Medulla oblongata (tissue), 1 donor: ENCODE measurements at regions not wholly inside any gene's neighbourhood (a gene's known extent, or its start where the extent isn't known, plus 50 kb on each side); places are given as distances from the start of the nearest gene placed in this dataset.

Source experiments
- DNase-seq: peaks from one replicate; pipeline ENCODE4 v3.0.0-alpha.2; 2015; ENCODE audit errors: extremely low spot score

DNA sequence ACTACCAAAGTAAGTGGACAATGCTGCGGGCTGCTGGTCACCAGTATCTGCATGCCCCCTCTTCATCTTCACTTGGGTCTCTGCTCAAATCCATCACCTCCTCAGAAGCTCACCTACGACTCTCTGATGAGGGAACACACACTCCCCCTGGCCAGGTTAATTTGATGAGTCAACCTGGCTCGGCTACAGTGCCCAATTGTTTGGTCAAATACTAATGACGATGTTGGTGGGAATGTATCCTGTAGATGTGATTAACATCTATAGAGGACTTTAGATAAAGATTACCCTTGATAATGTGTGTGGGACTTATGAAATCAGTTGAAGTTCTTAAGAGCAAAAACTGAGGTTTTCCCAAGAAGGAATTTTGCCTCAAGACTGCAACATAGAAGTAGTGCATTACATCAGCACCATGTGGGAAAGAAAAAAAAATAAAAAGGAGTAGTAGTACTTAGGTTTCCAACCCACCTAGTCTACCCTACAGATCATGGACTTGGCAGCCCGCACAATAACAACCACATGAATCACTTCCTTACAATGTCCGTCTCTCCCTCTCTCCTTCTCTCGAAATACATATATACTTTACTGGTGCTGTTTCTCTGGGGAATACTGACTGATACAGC is 467.3 kb downstream of the DNAH5 start:
- DNase-seq, result no peak

DNA sequence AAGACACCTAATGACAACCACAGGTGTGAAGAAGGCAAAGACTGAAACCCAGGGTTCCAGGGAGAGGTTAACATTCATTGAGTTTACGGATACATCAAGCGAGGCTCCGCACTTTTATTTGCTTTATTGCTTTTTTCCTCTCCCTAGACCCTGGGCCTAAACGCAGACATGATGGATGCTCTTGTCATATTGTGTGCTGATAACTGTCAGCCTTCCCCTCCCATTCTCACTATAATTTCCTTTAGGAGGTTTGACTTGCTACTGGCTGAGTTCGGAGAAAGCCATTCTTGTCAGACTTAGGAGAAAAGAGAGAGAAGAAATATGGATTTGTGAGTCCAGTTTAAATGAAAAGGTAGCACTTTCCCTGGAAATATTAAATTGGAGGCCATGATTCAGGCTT is 471.6 kb downstream of the DNAH5 start:
- DNase-seq, result no peak

DNA sequence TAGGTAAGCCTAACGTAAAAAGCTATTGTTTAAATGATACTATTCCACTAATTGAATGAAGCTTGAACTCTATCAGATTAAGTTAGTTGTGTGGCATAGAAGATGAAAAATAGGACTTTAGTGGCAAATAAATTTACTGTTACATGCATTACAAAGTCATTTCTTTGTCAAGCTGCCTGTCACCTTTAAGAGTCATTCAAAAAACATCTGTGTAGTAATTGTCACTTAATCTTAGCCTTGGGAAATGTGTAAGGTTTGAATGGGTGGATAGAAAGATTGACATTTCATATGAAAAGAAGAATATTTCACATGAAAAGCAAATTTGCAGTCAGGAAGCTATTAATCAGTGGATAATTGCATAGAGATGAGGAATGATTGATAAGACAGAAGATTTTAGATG is 473.5 kb downstream of the DNAH5 start:
- DNase-seq, result no peak

GRCh38 chr5:13470263-13470662 is 474.2 kb downstream of the DNAH5 start:
- DNase-seq, result no peak

DNA sequence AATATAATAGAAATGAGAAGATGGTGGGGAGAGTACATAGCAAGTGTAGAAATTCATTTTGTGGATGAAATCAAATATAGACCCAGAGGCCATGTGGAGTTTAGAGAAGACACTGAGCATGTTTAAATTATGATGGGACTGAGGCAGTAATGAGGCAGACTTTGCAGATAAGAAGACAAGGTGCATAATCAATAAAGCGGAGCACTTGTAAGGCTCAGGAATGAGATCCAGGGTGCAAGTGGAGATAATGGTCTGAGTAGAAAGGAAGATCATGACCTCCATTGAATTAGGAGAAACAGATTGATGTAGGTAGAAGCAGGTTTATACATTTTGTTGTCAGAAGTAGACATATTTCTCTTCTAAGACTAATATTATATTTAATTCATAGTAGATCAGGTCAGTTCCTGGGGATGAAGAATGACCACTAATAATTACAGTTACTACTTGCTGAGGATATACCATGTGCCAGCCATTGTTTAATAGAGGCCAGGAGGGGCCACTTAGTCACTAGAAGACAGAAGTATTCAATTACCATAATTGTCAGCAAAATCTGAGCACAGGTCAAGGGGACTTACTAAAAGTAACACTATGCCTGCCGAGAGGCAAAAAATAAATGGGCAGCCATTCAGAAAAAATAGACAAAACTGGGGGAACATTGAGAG is 479.8 kb downstream of the DNAH5 start:
- no peak for DNase-seq

DNA sequence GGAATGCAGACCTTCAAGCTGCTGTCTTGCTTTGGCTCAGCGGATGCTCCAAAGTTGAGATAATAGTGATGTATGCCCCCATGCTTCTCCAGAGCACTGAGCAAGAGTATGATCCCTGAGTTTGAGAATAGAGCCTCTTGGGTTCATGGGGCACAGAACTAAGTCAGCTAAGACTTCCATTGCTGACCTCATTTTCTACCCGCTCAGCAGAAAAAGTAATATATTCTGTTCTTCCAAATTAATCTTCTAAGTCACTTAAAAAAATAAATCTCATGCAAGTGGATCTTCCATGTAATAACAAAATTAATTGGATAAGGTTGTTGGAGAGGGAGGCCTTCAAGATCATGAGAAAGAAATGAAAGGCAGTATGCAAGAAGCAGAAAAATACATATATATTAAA is 483.9 kb downstream of the DNAH5 start:
- no peak for DNase-seq

DNA sequence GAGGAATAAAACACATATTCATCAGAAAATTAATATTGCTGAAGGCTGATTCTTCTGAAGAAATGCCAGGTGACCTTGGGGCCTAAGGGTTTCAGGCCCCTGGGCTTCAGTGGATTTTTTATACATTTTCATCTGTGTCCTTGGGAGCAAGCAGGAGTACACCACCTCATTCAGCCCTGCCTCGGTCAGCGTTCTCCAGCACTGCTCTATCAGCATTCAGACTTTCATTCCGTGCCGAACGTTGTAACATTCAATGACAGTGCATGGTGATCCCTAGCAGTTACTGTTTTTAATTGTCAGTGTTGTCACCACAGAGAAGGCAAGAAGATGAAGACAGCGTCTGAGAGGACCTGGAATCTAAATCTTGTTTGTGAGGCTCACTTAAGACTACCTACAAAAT is 490.4 kb downstream of the DNAH5 start:
- no peak for DNase-seq

DNA sequence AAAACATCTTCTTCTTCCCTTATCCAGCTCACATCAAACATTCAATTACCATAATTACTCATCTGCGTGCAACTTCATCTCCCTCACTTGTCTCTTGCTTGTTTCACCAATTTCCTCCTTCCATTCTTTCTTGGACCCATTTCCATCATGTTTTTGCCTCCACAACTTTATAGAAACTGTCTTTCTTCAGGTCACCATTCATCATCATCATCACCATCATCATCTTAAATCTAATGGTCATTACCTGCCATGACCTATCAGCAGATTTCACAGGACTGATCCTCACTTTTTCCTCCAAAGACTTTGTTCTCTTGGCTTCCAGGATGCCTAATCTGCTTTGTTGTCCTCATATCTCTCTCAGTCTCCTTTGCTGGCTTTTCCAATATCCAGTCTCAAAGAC is 495.6 kb downstream of the DNAH5 start:
- no peak for DNase-seq

DNA sequence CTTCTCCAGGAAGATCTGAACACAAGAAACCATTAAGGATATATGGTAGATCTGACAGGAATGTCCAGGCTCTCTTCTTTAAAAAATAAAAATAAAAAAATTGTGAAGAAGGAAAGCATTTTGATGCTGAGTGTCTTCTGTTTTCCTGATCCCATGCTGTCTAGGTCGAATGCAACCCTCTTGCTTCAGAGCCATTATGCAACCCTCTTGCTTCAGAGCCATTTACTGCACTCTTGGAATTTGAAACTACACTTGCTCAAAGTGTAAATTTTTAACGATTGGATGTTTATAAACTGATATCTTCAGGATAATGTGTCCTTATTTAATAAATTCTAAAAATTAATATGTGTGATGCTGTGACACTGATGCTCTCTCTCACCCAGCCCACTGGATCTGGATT is 505.1 kb downstream of the DNAH5 start:
- no peak for DNase-seq

GRCh38 chr5:13427827-13428557 is 516.5 kb downstream of the DNAH5 start:
- no peak for DNase-seq

GRCh38 chr5:13412040-13412595 is 532.4 kb downstream of the DNAH5 start:
- no peak for DNase-seq

- no peak for DNase-seq
These were observed 535.9 kb downstream of the DNAH5 start for GRCh38 chr5:13408616-13409015.

GRCh38 chr5:13403351-13403750 is 541.1 kb downstream of the DNAH5 start:
- no peak for DNase-seq

- no peak for DNase-seq
These were observed 559.4 kb downstream of the DNAH5 start for GRCh38 chr5:13385066-13385465.

DNA sequence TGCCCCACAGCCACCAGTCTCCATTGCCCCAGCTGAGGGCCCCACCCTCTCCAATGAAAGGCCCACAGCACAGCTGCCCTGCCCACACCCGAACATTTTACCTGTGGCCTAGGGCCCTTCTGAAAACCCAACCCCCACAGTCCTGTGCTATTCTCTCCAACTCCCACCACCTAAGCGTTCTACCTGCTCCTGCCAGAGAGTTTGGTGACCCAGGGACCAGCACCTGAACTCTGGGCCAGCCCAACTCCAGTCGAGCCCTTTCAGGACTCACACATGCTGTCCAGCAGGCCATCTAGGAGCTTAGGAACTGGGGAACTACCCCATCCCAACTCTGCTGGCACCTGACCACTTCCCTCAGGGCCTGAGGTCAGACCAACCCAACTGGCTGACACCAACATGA is 562.3 kb downstream of the DNAH5 start:
- DNase-seq, result no peak

- DNase-seq, result no peak
These were observed 566.4 kb downstream of the DNAH5 start for GRCh38 chr5:13378091-13378490.

- no peak for DNase-seq
These were observed 585.1 kb downstream of the DNAH5 start for GRCh38 chr5:13359344-13359743.

GRCh38 chr5:13358342-13358741 is 586.1 kb downstream of the DNAH5 start:
- DNase-seq, result no peak

GRCh38 chr5:13357929-13358328 is 586.6 kb downstream of the DNAH5 start:
- no peak for DNase-seq

GRCh38 chr5:13356226-13356625 is 588.3 kb downstream of the DNAH5 start:
- no peak for DNase-seq

DNA sequence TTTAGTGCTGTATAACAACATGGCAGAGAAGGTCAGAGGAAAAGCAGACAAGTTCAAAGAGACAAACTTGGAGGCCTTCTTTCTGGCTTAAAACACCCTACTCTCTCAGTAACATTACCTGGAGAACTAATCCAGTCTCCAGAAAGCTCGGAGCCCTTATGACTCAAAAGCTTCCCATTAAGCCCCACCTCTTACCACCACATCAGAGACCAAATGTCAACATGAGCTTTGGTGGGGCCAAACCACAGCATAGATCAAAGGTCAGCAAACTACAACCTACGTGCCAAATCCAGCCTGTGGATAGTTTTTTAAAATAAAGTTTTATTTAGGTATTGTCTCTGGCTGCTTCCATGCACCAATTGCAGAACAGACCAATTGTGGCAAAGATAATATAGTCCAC is 589.9 kb downstream of the DNAH5 start:
- DNase-seq, result no peak

- DNase-seq, result no peak
These were observed 593.7 kb downstream of the DNAH5 start for GRCh38 chr5:13350767-13351166.

GRCh38 chr5:13348568-13348967 is 595.9 kb downstream of the DNAH5 start:
- DNase-seq, result no peak
